Cardiac muscle cell (in vitro differentiated cells and primary cell): ENCODE measurements at regions not wholly inside any gene's neighbourhood (a gene's known extent, or its start where the extent isn't known, plus 50 kb on each side); places are given as distances from the start of the nearest gene placed in this dataset.

Experiments used
- DNase-seq, 2 donors: peaks; one replicate each; pipeline versions ENCODE4 v3.0.0 to v3.0.0-alpha.2; 2010 to 2017; ENCODE audit warnings: low read depth in 1 of 2, low spot score in 1 of 2
- H3K27ac ChIP-seq: fragments of 200-600 bp; sonication (generic); 2 replicates; pipeline ENCODE4 v1.5.1; 2016
- H3K27me3 ChIP-seq: fragments of 200-600 bp; sonication (generic); 2 replicates; pipeline ENCODE4 v1.6.0; 2016; ENCODE audit warnings: control low read depth
- H3K36me3 ChIP-seq: fragments of 200-600 bp; sonication (generic); 2 replicates; pipeline ENCODE4 v1.5.1; 2016; ENCODE audit warnings: control low read depth
- H3K4me1 ChIP-seq: fragments of 200-600 bp; sonication (generic); 2 replicates; pipeline ENCODE4 v1.8.1; 2017; ENCODE audit warnings: low read depth, mild to moderate bottlenecking, mixed run types
- H3K4me3 ChIP-seq: fragments of 200-600 bp; sonication (generic); 2 replicates; pipeline ENCODE4 v1.5.1; 2016; ENCODE audit warnings: mild to moderate bottlenecking
- H3K9me3 ChIP-seq: fragments of 200-600 bp; sonication (generic); 2 replicates; pipeline ENCODE4 v1.5.1; 2017; ENCODE audit warnings: low read depth, mild to moderate bottlenecking, control low read depth
- CTCF ChIP-seq: IDR thresholded peaks from 2 replicates; pipeline ENCODE4 v1.5.1; 2012; ENCODE audit warnings: low read depth, mild to moderate bottlenecking, low read length

GRCh38 chr5:24391816-24392215 lies 253.0 kb downstream of the CDH10 start:
- Histone ChIP-seq H3K36me3 (no peaks in the 10 kb centered on the region), H3K4me3 (no peak overlapping the region), H3K27me3 (no peaks in the 10 kb centered on the region), H3K9me3 (no peaks in the 10 kb centered on the region), H3K4me1 (no peaks in the 10 kb centered on the region), H3K27ac (no peak overlapping the region)
- no peak for DNase-seq
- TF ChIP-seq CTCF: no peak

- Histone ChIP-seq H3K9me3 (no peaks in the 10 kb centered on the region), H3K4me1 (no peaks in the 10 kb centered on the region), H3K27me3 (no peaks in the 10 kb centered on the region), H3K36me3 (no peaks in the 10 kb centered on the region), H3K27ac (no peak overlapping the region), H3K4me3 (no peak overlapping the region)
- no peak for DNase-seq
- TF ChIP-seq CTCF: no peak
Measured at GRCh38 chr5:24397601-24398000, 247.2 kb downstream of the CDH10 start.

- DNase-seq: peak in 1 of 2 donors; percentile 1
- Histone ChIP-seq H3K4me1 (no peaks in the 10 kb centered on the region), H3K9me3 (no peaks in the 10 kb centered on the region), H3K27me3 (no peaks in the 10 kb centered on the region), H3K36me3 (no peaks in the 10 kb centered on the region), H3K4me3 (no peak overlapping the region), H3K27ac (no peak overlapping the region)
- TF ChIP-seq CTCF: no peak
Measured at GRCh38 chr5:24401773-24402172, 243.0 kb downstream of the CDH10 start.

GRCh38 chr5:24407466-24407865 lies 237.3 kb downstream of the CDH10 start:
- no peaks in the 10 kb centered on the region for H3K4me1 ChIP-seq
- H3K4me3 ChIP-seq: no peak overlapping the region
- no peaks in the 10 kb centered on the region for H3K9me3 ChIP-seq
- no peak overlapping the region for H3K27ac ChIP-seq
- H3K27me3 ChIP-seq: no peaks in the 10 kb centered on the region
- no peaks in the 10 kb centered on the region for H3K36me3 ChIP-seq
- DNase-seq: no peak
- TF ChIP-seq CTCF: no peak

- H3K27me3 ChIP-seq: no peaks in the 10 kb centered on the region
- no peak overlapping the region for H3K4me3 ChIP-seq
- TF ChIP-seq CTCF: no peak
- no peak for DNase-seq
- H3K9me3 ChIP-seq: no peaks in the 10 kb centered on the region
- no peak overlapping the region for H3K27ac ChIP-seq
- H3K4me1 ChIP-seq: no peaks in the 10 kb centered on the region
- H3K36me3 ChIP-seq: no peaks in the 10 kb centered on the region
Measured at GRCh38 chr5:24428345-24428744, 216.4 kb downstream of the CDH10 start.

- TF ChIP-seq CTCF: no peak
- DNase-seq: no peak
- Histone ChIP-seq H3K27me3 (no peaks in the 10 kb centered on the region), H3K4me1 (no peaks in the 10 kb centered on the region), H3K27ac (no peak overlapping the region), H3K9me3 (no peaks in the 10 kb centered on the region), H3K36me3 (no peaks in the 10 kb centered on the region), H3K4me3 (no peak overlapping the region)
Measured at GRCh38 chr5:24433555-24433954, 211.2 kb downstream of the CDH10 start.
